Body of pancreas (tissue), 4 donors: ENCODE measurements at regions not wholly inside any gene's neighbourhood (a gene's known extent, or its start where the extent isn't known, plus 50 kb on each side); places are given as distances from the start of the nearest gene placed in this dataset.

Experiments used
- ATAC-seq: fragments of 150-250 bp; one replicate; pipeline ENCODE4 v1.9.1; 2016
- DNase-seq, 4 donors: peaks; one replicate each; pipeline ENCODE4 v3.0.0-alpha.2; 2019
- H3K27ac ChIP-seq, 4 donors: fragments of 200-600 bp; sonication (generic); 1 replicate in 3 of 4; 2 replicates in 1 of 4; pipeline versions ENCODE4 v1.5.1 to v1.6.1; 2016 to 2019; ENCODE audit warnings: mild to moderate bottlenecking in 1 of 4, mixed read lengths in 1 of 4, moderate library complexity in 1 of 4
- H3K27me3 ChIP-seq, 2 donors: fragments of 200-600 bp; sonication (generic); one replicate each; pipeline ENCODE4 v1.6.0; 2016; ENCODE audit warnings: mild to moderate bottlenecking in 1 of 2
- H3K36me3 ChIP-seq, 2 donors: fragments of 200-600 bp; sonication (generic); replicated peaks in 1 of 2; 2 replicates each; pipeline ENCODE4 v1.5.1; 2016; ENCODE audit warnings: low read depth in 2 of 2; ENCODE audit not compliant: insufficient read depth in 1 of 2
- H3K4me1 ChIP-seq: fragments of 200-600 bp; sonication (generic); one replicate; pipeline ENCODE4 v1.6.0; 2016
- H3K4me3 ChIP-seq, 2 donors: fragments of 200-600 bp; sonication (generic); 1 replicate in 1 of 2; 2 replicates in 1 of 2; pipeline ENCODE4 v1.5.1; 2016 to 2019
- H3K9me3 ChIP-seq, 3 donors: fragments of 200-600 bp; sonication (generic); 1 replicate in 2 of 3; 2 replicates in 1 of 3; pipeline ENCODE4 v1.5.1; 2016
- CTCF ChIP-seq, 7 experiments: fragments of 450-650 bp in 4 of 7; fragments of 200-600 bp in 3 of 7; sonication (generic) in 3 of 7; IDR thresholded peaks; one replicate each; pipeline ENCODE4 v1.5.1; 2016 to 2019; ENCODE audit warnings: antibody characterized with exemption in 7 of 7
- POLR2A ChIP-seq, 3 donors: fragments of 450-650 bp; IDR thresholded peaks; one replicate each; pipeline ENCODE4 v1.6.1; 2016; ENCODE audit warnings: antibody characterized with exemption in 3 of 3, mild to moderate bottlenecking in 2 of 3
- WGBS, 2 donors: methylation state at CpG; one replicate each; pipeline ENCODE4 v1.1.5; 2017; 5-methylcytosine and 5-hydroxymethylcytosine counted together
- intact Hi-C: fragments of 100-400 bp; cut with DNase I; formaldehyde crosslinking; loops from one replicate; pipeline ENCODE4 v1.15.1; 2023

- Histone ChIP-seq H3K27ac (no peak overlapping the region), H3K9me3 (peaks cover 0 to 4% (median 0%) of the 10 kb centered on the region in 3 donors), H3K4me1 (peaks cover 2% of the 10 kb centered on the region), H3K36me3 (no peaks in the 10 kb centered on the region), H3K4me3 (no peak overlapping the region), H3K27me3 (no peaks in the 10 kb centered on the region)
- WGBS, 2 donors, result 94% methylated on average over 19 to 20 of the region's 20 CpGs
- DNase-seq (no peak), ATAC-seq (no peak)
- intact Hi-C loops, result no loop called here
- TF ChIP-seq CTCF (IDR thresholded peaks at IDR 0.05) (no peak), POLR2A (IDR thresholded peaks at IDR 0.05) (no peak)
These were observed 92.3 kb upstream of the TLE3 start for GRCh38 chr15:70189826-70190695.

- Histone ChIP-seq H3K36me3 (no peaks in the 10 kb centered on the region), H3K27ac (no peak overlapping the region), H3K9me3 (peaks cover 0 to 4% (median 0%) of the 10 kb centered on the region in 3 donors), H3K4me3 (no peak overlapping the region), H3K4me1 (no peaks in the 10 kb centered on the region), H3K27me3 (no peaks in the 10 kb centered on the region)
- DNase-seq (no peak), ATAC-seq (no peak)
- intact Hi-C loops, result no loop called here
- WGBS, 2 donors, result 89 to 94% methylated on average over 4 of the region's 4 CpGs
- no peak for TF ChIP-seq CTCF (IDR thresholded peaks at IDR 0.05)
- TF ChIP-seq POLR2A (IDR thresholded peaks at IDR 0.05), result no peak
These were observed 90.6 kb upstream of the TLE3 start for GRCh38 chr15:70188286-70188685.

GRCh38 chr15:70187331-70187730 is 89.6 kb upstream of the TLE3 start:
- no peaks in the 10 kb centered on the region for H3K4me1 ChIP-seq
- ATAC-seq (no peak), DNase-seq (no peak)
- no peak for TF ChIP-seq CTCF (IDR thresholded peaks at IDR 0.05)
- no peak for TF ChIP-seq POLR2A (IDR thresholded peaks at IDR 0.05)
- H3K27ac ChIP-seq, result no peak overlapping the region
- no peak overlapping the region for H3K4me3 ChIP-seq
- H3K9me3 ChIP-seq, result peaks cover 0 to 4% (median 0%) of the 10 kb centered on the region in 3 donors
- WGBS, 2 donors, result 68 to 93% methylated on average over 5 to 9 of the region's 9 CpGs
- H3K27me3 ChIP-seq, result no peaks in the 10 kb centered on the region
- intact Hi-C loops, result no loop called here
- H3K36me3 ChIP-seq, result no peaks in the 10 kb centered on the region

- H3K4me3 ChIP-seq, result no peak overlapping the region
- intact Hi-C loops, result no loop called here
- no peaks in the 10 kb centered on the region for H3K9me3 ChIP-seq
- H3K36me3 ChIP-seq, result no peaks in the 10 kb centered on the region
- TF ChIP-seq CTCF (IDR thresholded peaks at IDR 0.05), result no peak
- no peak for TF ChIP-seq POLR2A (IDR thresholded peaks at IDR 0.05)
- 93% methylated on average over 6 of the region's 6 CpGs for WGBS, 2 donors
- peaks cover 5% of the 10 kb centered on the region for H3K4me1 ChIP-seq
- DNase-seq (no peak), ATAC-seq (no peak)
- H3K27ac ChIP-seq, result no peak overlapping the region
- no peaks in the 10 kb centered on the region for H3K27me3 ChIP-seq
These were observed 88.4 kb upstream of the TLE3 start for GRCh38 chr15:70186152-70186551.

- peaks cover 5% of the 10 kb centered on the region for H3K4me1 ChIP-seq
- WGBS, 2 donors, result 96% methylated on average over 5 of the region's 5 CpGs
- no peaks in the 10 kb centered on the region for H3K36me3 ChIP-seq
- no peak for TF ChIP-seq CTCF (IDR thresholded peaks at IDR 0.05)
- no peak for TF ChIP-seq POLR2A (IDR thresholded peaks at IDR 0.05)
- intact Hi-C loops, result no loop called here
- ATAC-seq (no peak), DNase-seq (no peak)
- H3K4me3 ChIP-seq, result no peak overlapping the region
- H3K27me3 ChIP-seq, result no peaks in the 10 kb centered on the region
- no peaks in the 10 kb centered on the region for H3K9me3 ChIP-seq
- H3K27ac ChIP-seq, result no peak overlapping the region
These were observed 87.6 kb upstream of the TLE3 start for GRCh38 chr15:70185251-70185711.
